WI38 (cell line): ENCODE measurements at regions not wholly inside any gene's neighbourhood (a gene's known extent, or its start where the extent isn't known, plus 50 kb on each side); places are given as distances from the start of the nearest gene placed in this dataset.

Experiments used
- H3K4me3 ChIP-seq: 2 replicates; pipeline ENCODE4 v1.5.1; 2011; ENCODE audit warnings: low read depth, mild to moderate bottlenecking, control low read depth, low read length
- TF ChIP-seq, protein P1 (sequence below): IDR thresholded peaks from 2 replicates; pipeline ENCODE4 v1.5.1; 2012; ENCODE audit warnings: low read depth, mild to moderate bottlenecking, control low read depth, low read length

DNA sequence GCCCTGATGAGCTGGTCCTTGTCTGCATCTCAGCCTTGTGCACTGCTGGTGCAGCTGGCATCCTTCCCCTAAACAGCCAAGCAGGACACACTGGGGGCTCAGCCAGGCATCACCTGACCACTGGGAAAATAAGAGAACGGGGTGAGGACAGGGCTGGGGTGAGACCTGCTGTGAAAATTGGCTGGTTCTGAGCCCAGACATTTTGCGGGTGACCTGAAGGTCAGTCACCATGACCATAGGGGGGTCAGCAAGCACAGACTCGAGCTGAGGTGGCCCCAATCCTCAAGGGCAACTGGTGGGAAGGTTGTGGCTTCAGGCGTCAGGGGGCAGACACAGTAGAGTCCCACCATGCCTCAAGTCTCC is 144.9 kb upstream of the TWIST2 start:
- H3K4me3 ChIP-seq: no peak overlapping the region
- TF ChIP-seq, protein P1, sequence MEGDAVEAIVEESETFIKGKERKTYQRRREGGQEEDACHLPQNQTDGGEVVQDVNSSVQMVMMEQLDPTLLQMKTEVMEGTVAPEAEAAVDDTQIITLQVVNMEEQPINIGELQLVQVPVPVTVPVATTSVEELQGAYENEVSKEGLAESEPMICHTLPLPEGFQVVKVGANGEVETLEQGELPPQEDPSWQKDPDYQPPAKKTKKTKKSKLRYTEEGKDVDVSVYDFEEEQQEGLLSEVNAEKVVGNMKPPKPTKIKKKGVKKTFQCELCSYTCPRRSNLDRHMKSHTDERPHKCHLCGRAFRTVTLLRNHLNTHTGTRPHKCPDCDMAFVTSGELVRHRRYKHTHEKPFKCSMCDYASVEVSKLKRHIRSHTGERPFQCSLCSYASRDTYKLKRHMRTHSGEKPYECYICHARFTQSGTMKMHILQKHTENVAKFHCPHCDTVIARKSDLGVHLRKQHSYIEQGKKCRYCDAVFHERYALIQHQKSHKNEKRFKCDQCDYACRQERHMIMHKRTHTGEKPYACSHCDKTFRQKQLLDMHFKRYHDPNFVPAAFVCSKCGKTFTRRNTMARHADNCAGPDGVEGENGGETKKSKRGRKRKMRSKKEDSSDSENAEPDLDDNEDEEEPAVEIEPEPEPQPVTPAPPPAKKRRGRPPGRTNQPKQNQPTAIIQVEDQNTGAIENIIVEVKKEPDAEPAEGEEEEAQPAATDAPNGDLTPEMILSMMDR: no peak

DNA sequence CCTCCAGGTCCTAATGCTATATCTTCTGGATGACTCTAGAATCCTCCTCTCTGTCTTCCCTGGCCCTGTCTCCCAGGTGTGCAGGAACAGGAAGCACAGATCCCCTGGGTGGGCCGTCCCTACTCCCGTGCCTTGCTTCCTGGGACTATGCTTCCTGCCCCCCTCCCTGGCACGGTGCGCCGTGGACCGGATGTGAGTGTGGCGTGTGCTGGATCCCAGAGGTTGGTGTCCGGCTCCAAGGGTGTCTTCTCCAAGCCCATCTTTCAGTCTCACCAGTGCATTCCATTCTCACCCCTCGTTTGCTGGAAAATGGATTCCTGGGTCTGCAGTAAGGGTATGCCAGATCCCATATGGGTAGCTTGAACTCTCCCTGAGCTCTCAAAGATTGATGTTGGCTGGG is 144.4 kb upstream of the TWIST2 start:
- no peak overlapping the region for H3K4me3 ChIP-seq
- TF ChIP-seq, protein P1: no peak

DNA sequence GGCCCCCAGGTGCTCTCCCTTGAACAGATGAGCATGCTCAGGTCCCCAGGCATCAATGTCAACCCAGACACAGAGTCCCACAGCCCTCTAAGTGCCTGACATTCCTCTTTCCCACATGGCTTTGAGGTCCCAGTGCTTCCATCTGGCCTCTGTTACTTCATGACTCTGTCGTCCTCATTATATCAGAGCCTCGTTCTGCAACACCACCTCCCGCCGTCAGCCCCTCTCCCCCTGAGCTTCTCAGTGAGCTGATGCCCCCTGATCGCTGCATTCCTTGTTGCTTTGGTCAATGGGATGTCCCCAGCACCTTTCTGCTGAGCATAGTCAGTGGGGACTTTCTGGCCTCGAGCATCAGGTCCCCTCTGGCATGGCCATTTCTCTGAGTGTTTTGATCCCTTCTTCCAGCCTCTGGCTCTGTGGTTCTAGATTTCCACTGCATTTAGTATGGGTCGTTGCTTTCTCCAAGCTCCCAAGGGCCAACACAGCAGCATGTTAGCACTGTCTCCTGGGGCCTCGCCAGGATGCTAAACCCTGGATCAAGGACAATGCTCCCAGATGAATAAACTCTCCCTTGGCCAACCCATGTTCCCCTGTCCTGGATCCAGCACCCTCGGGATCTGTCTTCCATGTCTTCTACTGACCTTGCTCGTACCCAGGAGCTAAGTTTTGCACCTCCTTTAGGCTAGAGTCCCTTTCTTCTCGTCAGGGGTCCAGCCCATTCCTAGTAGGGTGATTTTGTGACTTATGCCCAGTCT is 143.2 kb upstream of the TWIST2 start:
- no peak overlapping the region for H3K4me3 ChIP-seq
- TF ChIP-seq, protein P1: no peak

DNA sequence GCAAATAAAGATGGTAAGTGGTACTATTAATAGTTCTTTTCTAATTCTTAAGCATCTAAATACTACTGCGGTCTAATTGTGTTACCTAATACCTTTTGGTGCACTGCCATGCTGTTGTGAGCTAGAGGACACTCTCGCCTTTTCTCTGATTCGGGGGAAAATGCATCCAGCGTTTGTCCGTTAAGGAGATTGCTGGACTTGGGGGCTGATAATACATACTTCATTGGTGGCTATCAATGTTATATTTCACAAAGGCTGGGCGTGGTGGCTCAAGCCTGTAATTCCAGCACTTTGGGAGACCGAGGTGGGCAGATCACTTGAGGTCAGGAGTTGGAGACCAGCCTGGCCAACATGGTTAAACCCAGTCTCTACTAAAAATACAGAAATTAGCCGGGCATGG is 141.7 kb upstream of the TWIST2 start:
- TF ChIP-seq, protein P1: no peak

DNA sequence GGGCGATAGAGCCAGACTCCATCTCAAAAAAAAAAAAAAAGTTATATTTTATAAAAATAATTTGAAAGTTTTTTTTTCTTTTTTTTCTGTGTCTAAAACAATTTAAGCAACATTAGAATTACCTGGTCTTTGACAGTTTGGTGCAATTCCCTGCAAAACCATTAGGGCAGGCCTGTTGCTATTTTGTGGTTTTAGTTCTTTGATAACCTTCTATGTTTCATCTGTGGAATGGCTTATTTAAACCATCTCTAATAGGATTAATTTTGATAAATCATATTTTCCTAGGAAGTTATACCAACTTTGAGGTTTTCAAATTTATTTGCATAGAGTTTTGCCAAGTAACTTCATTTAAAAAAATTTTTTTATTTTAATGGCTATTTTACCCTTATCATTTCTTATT is 141.2 kb upstream of the TWIST2 start:
- H3K4me3 ChIP-seq: no peak overlapping the region
- TF ChIP-seq, protein P1: no peak

More for the DNA sequence above, 141.7 kb upstream of the TWIST2 start:
- H3K4me3 ChIP-seq: no peak overlapping the region

DNA sequence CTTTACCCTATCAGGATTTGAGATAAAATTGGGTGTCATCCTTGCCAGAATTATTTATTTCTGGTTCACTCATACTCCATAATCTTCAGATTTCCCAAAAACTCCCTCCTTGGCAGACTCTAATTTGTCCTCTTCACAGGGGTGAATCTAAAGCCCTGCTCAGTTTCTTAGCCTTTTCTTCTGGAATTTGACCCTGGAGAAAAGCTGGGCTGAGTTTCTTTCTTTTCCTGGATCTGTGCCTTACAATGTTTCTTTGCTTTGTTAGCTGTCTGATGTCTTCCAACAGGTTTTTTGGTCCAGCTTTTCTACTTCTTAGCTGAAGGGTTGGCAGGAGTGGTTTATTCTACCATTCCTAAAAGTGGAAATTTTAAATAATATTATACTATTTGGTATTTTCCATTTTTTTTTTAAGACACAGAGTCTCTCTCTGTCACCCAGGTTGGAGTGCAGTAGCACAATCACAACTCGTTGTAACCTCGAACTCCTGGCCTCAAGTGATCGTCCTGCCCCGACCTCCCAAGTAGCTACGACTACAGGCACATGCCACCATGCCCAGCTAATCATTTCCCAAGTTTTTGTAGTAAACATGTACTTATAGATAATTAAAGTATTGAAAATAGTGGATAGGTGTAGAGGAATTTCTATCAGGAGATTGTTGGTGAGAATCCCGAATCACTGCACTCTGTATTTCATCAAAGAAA is 138.4 kb upstream of the TWIST2 start:
- no peak overlapping the region for H3K4me3 ChIP-seq

More for the DNA sequence above, 138.4 kb upstream of the TWIST2 start:
- TF ChIP-seq, protein P1: no peak
